ENCODE measurements at regions not wholly inside any gene's neighbourhood (a gene's known extent, or its start where the extent isn't known, plus 50 kb on each side); places are given as distances from the start of the nearest gene placed in this dataset.

DNA sequence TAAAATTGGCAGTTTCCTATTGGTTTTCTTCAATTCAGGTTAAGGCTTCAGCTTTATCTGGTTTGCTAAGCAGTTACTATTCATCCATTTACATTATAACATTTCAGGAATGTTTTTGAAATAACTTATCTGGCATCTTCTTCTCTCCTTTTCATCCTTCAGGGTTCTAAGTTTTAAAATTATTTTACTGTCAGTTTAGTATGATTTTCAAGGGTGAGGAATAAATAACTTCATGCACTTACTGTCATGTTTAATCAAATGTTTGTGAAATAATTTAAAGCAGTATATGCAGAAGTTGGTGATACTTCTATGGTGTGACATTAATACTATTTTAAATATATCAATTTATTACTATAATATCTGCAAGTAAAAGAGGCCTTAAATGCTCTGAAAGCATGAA, 338.1 kb upstream of the MMS22L start:
- DNase-seq = no peak

DNA sequence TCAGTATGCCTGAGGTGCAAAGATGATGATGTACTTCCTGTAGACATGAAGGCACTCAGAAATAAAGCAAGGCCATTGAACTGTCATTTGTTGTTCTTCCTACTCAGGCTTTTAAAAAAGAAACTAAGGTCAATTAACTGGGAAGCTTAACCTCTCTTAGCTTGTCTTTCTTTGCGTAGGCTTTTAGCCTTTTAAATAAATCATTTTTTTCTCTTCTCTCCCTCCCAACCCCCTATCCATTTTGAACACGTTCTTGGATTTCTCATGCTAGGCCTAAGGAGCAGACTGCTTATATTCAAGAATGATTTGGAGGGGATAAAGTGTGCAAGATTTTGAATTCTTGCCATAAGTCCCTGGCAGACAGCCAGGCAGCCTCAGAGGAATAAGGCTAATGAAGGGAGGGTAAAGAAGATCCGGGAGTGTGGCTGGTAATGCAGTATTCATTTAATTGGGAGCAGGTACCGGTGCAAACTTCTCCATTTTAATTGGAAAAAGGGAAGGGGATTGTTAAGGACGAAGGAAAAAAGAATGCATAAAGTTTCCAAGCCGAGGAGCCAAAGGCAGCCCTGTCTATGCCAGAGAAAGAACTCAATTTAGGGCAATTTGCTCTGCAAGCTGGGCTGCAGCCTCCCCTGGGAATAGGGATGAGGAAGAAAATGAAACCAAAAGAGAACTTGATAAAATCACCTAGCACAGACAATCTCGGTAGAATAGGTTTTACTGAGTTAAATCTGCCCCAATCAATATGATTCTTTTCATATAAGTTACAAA, 343.8 kb upstream of the MMS22L start:
- peak; percentile 18 for DNase-seq

DNA sequence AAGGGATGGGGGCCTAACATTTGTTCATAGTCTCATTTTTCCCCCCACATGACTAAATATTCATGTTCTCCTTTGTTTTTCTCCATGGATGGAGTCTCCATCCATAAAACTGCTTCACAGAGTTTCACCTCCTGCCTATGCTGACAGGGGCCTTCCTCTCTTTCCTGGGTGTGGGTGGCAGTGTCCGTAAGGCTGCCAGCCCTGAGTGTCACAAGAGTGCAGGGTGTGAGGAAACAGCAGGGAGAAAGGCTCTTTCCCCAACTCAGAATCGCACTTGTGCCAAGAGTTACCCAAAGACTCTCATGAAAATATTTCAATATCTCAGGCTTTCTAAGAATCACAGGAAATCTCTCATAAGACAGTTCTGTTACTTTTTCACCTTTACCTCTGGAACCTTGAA, 346.2 kb upstream of the MMS22L start:
- no peak for DNase-seq

DNA sequence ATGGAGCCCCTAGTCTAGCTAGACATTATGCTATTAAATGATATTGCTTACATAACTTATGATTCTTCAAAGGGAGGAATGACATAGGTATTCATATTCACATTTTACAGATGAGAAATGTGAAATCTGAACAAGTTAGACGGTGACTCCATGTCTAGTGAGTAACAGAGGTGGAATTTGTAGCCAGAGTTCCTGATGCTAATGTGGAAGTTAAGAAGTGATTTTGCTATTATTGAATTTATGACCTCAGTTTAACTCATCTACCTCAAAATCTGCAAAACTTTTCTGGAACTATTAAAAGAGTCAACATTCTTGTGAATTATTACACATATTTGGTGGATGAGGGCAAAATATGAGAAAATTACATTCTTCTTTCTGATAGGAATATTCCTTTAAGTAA, 347.6 kb upstream of the MMS22L start:
- no peak for DNase-seq

DNA sequence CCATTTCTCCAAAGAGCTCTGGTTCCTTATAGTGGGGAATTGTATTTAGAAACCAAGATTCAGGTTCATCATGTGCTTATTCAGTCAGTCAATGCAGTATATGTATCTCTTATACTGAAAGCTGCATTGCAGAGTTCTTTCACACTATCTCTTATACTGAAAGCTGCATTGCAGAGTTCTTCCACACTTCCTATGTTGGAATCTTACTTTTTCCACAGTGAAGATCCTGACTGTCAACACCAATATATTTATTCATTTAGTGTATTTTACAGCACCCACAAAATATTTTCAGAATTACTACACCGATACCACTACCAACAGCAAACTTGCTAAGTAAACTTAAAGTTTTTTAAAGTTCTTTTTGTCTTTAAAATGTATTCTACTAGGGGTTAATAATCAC, 349.3 kb upstream of the MMS22L start:
- DNase-seq = no peak

DNA sequence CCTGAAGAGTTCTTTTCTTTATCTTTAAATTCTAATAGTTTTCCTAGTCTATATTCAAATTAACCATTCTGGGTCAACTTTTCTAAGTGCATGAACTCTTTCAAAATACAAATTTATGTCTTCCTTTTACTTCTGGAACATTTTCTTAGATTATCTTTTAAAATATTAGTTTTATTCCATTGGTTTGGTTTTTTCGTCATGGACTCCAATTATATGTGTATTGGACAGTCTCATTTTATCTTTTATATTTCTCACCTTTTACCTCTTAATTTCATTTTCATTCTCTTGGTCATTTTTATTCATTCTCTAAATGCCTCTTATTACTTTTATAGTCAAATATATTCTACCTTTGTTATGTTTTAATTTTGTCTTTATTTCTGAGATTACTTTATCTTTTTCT, 356.7 kb upstream of the MMS22L start:
- no peak for DNase-seq

DNA sequence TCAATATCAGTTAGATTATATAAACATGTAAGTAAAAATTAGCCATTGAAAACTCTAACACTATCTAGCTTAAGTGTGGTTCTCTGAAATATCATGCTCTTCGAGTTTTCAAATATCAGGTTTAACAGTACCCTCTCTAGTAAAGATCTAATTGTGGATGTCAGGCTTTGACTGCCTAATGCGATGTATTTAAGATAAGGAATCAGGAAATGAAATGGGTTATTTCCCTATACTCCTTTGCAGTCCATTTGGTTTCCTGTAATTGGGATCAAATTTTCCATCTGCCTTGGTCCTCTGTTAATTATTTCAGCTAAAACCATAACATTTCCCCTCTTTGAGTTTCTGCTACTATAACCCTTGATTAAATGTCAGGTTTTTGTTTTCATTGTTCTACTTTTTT, 361.3 kb upstream of the MMS22L start:
- DNase-seq = no peak

DNA sequence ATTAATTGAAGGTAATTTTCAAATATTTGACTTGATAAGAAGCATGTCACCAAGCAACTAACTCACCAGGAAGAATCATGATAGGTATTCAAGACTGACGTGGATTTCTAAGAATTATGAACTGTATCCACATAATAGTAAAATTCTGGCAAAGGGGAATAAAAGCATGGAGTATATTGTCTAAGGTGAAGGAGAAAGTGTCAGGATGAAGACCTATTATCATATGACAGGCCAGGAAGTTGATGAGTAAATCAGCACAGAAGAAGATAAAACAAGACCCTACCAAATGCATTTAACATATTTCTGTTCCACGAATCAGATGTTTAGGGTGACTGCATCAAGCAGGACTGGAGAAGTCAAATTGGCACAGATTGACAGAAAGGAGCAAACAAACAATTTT, 362.7 kb upstream of the MMS22L start:
- DNase-seq = no peak

DNA sequence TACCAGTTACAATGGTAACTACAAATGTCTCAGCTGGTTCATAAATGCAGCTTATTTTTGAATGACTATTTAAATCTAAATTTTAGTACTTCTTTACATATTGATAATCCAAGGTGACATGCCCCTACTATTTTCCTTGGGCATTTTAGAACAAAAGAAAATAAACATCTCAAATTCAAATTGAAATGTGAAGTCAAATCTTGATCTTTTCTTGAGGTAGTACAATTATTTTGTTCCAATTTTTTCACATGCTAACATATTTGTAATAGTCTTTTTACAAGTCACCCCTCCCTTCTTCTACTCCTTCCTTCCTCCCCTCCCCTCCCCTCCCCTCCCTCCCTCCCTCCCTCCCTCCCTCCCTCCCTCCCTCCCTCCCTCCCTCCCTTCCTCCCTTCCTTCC, 370.1 kb upstream of the MMS22L start:
- DNase-seq = no peak

DNA sequence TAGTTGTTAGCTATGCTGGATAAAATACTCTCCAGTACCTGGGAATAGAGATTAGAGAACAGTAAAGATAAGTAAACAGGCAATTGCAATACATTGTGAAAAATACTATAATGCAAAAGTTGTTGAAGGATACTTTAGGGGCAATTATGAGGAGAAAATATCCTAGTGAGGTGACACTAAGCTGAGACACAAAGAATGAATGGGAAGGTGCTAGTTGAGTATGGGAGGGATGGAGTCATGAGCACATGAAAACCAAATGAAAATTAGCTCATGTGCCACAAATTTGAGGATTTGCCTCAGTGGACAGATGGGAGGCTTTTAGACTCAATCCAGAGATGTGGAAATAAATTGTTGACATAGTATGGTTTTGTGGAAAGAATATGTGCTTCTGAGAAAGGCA, 370.5 kb upstream of the MMS22L start:
- DNase-seq = no peak

DNA sequence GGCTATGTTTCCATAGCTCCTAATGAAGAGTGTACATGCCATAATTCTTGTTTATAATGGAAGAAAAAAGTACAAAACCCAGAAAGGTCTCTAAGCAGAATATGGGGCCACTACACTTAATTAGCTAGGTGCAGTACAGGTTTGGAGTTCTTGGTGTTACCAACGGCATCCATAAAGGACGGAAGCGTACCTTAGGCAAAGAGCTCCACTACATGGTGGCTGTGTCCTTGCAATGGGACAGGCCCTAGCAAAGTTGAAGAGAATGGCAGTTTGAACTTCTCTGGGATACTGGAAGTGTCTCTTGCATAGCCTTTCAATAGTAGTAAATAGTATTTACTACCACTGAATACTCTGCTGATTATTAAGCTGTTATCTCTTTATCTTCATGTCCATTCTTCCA, 371.7 kb upstream of the MMS22L start:
- DNase-seq = no peak

DNA sequence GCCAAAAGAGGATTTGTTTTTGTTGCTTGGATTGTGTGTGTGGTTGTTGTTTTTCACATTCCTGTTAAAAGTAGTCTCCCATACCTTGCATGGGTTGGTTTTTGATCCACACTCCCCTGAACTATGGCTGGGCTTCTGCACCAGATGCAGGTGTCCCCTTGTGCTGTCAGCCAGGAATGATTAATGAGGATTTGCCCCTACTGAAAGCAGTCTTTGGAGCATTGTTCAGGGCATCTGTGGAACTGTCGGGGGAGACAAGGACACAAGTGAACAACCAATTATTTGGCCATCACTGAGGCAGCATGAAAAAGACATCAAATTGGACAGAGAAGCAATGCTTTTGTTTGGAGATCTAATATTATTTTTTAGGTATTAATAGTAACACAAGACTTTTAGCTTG, 373.2 kb upstream of the MMS22L start:
- no peak for DNase-seq

DNA sequence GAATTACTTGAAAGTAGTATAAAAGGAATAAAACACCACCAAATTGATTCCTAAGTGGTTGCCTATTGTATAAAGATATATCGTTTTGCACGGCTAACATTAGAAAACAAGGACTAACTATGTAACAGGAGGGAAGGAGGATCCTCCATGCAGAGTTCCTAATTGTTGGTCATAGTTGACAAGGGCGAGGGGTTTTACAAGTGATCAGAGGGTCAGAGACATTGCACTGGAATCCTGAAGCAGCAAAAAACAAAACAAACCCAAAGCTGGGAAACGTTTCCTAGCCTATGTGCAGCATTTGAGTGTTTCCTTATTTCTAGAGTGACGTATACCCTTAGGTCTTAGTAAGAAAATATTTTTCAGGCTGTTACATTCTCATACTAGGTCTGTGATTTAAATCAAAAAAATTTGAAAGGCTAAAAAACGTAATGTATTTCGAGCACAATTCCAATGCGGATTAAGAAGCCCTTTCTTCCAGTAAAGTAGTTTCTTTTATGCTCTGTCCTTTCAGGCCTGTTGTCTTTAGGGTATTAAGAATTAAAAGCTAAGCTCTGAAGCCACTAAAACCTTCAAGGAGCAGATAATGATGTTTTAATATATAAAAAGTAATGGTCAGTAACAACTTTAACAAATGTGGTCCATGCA, 373.8 kb upstream of the MMS22L start:
- DNase-seq = no peak

DNA sequence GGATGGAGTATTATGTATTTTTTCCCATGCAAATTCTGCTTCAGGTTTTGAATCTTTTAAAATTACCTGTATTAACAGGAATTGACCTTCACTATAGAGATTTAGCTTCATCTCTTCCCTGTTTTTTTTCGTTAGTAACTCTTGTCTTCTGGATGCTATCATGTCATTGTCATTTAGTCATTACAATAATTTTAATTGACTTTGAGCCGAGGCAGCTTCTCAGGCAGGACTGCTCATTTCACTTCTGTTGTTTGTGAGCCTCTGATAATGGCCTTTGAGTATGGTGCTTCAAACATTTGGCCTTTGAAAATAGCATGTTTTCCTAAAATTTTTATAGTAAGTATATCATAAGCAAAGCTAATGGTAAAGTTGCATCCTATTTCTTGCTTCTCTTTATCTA, 375.1 kb upstream of the MMS22L start:
- DNase-seq = no peak

DNA sequence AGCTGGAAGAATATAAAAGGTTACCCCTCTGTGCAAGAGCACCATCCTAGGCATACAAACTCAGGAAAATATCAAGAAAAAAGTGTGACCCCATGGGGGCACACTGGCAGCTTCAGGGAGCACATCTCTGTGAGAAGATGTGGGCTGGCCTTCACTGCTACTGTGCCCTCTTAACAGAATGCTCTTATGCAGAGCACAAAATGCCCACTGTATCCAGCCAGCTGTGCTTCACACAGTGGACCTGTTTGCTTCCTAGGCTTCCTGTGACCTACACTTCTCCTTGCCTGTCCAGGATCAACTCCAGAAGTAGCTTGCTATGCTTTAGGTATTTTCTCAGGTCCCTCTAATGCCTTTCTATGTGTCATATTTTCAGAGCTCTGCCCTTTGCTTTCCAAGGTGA, 380.2 kb upstream of the MMS22L start:
- no peak for DNase-seq

DNA sequence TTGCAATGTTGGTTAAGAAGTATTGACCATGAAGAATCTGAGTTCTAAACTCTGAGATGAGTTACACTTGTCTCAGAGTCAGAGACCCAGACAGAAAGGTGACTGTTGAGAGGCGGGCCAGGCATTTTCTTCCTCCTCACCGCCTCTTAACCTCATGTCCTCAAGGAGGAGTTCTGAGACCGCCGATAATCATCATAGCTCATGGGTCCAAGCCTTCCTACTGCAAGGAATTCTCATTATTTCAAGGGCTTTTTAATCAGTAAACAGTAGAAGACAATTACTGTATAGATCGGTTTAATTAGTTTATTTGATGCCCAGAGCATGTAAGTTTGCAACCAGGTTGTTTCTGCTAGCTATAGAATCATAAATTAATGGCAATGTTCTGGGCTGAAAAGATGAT, 382.4 kb upstream of the MMS22L start:
- no peak for DNase-seq

DNA sequence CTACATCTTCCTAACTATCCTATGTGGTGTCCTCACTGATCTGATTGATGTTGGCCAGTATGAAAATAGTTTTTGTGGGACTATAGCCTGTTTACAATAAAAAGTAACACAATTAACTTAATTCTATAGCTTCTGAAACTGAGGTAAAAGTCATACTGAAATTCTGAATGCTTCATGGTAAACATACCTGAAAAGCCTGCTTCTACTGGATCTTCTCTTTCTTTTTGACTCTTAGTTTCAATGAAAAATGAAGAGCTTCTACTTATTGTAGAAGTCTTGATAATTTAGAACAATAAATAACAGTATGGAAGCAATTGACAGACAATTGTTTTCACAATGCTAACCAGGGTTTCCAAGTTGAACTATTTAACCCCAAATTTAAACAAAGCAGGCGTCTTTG, 383.9 kb upstream of the MMS22L start:
- DNase-seq = no peak

DNA sequence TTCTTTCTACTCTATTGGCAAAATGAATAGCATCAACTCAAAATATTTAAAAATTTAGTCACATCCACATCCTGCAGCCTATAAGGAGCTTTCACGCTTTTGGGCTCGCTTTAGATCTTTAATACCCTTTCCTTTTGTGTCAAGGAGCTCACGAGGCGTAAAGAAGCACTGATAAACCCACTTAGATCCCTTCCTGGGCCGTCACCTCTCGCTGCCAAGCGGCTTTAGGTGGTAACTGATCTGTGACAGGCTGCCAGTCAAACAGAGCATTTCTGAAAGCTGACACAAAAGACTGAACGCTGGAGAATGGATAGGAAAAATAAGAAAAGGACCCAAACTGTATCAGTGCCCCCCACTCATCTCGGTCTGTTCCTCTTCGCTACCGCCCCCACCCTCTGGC, 385.7 kb upstream of the MMS22L start:
- no peak for DNase-seq

DNA sequence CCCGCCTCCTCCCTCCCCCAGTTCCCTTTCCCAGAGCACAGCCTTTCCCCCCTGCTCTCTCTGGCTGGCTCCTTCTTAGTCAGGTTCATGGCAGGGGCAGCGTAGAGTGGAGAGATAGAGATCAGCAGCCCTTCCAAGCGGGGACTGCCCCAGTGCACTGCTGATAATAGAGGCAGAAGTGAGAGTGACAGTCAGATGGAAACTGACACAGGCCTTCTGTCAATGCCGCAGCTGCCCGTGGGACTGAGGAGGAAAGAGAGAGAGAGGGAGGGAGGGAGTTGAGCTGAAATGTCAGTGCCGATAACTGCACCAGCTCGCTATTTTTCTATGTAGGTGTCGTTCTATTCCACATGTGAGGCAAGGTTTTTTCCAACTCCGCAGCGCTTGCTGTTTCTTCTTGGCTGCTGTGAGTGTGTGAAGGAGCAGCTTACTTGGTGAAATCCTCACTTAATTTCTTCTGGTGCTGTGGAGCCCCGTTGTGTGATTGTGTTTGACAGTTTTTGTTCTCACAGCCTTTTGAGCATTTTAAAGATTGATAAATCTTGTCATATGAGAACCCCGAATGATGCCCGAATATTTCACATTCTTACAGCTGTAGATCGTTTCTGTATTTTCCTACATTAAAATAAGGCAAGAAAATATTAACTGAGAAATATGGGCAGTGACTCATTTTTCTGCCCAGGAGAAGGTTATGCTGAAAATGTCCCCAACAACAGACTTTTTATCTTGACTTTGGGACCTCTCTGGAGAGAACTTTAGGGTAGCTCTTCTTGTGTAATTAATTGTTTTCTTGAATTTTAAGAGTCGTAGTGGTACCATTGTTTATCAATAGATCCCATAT, 386.4 kb upstream of the MMS22L start:
- DNase-seq = no peak

DNA sequence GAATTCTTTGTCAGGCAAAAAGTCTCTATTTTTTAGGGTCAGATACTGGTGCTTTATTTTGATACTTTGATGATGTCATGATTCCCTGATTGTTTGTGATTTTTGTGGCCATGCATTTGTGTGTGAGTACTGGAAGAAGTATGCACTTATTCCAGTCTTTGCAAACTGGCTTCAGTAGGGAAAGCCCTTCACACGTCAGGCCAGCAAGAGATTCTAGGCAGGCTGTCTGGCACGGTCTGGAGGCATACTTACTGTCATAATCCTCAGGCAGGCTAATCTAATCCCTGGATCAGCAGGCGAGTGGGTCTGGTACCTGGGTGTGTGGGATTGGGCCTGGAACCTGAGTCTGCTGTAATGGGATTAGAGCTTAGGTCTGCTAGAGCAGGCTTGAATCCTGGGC, 391.8 kb upstream of the MMS22L start:
- DNase-seq = no peak

DNA sequence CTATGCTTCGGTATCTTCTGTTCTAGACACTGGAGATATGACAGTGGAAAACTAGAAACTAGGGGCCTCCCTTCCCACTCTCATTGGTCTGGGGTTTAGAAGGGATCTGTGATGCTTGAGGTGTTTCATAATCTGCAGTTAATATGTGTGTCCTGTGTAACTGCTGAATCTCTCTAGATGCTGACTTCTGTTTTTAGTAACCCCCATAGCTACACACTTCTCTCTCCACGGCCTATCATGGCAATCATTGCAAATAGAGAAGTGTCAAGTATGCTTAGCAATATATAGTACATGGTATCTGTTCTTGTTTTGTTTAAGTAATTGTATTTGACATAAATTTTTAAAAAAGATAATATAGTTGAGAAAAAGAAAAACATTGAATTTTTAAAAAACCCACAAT, 394.6 kb upstream of the MMS22L start:
- no peak for DNase-seq

DNA sequence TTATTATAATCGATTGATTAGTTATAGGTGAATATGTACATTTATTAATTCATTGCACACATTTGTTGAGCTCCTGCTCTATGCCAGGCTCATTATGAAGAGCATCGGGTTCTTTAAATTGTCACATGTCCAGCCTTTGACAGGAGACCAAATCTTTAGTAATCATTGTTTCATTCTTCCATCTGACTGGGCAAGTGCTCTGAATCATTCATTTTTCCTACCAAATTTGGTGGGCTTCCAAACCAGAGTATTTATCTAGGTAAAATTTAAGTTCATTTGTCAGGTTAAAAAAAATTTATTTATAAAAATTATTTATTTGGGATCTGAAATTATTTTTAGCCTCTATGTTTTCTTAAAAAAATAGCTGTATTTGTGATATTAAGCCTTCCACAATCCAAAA, 404.9 kb upstream of the MMS22L start:
- no peak for DNase-seq

DNA sequence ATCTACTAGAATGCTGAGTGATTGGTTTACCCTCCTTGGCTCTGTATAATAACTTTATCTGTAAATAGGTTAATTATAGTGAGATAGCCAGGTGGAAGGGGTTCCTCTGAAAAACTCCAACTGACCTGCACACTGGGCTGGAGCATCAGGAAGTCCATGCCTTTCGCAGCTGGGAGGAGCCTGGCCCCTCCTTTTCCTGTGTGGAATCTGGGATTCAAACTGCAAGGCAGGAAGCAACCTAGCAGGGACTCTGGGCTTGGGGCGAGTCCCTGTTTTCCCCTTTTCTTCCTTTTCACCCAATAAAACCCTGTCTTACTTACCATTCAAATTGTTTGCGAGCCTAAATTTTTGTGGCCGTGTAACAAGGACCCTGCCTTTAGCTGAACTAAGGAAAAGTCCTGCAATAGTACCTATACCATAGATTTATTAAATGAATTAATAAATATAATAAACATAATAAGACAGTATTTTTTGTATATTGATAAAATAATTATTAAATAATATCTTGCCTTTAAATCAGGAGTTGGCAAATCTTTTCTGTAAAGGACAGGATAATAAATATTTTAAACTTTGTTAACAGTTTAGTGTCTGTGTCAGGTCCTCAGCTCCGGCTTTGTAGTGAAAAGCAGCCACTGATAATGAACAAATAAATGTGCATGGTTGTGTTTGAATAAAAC, 406.2 kb upstream of the MMS22L start:
- no peak for DNase-seq

DNA sequence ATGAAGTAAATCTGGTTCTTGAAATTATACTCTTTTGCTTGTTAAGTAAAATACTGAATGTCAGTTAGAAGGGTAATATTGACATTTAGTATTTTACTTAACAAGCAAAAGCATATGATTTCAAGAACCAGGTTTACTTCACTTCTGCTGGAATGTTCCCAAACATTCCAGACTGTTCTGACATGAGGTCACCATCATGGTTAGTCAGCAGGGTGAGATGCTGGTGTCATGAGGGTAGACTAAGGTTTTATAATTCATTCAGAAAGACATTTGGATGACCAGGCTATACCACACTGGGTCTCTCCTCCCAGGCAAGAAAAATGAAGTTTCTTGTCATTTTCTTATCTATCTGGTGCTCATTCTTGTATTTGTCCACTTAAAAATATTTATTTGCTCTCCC, 414.4 kb upstream of the MMS22L start:
- DNase-seq = no peak
